A549 (cell line): ENCODE measurements at regions not wholly inside any gene's neighbourhood (a gene's known extent, or its start where the extent isn't known, plus 50 kb on each side); places are given as distances from the start of the nearest gene placed in this dataset.

Source experiments
- BHLHE40 ChIP-seq: IDR thresholded peaks from 2 replicates; pipeline ENCODE4 v1.6.1; 2012; ENCODE audit warnings: low read depth, low read length, inconsistent platforms
- JUNB ChIP-seq: fragments of >200 bp; sonication (Bioruptor Twin); formaldehyde crosslinking; IDR thresholded peaks from 2 replicates; pipeline ENCODE4 v1.6.1; 2016
- KDM1A ChIP-seq: fragments of 200-600 bp; sonication (generic); IDR thresholded peaks from 2 replicates; pipeline ENCODE4 v1.6.1; 2016; ENCODE audit warnings: low read depth, mild to moderate bottlenecking
- MAZ ChIP-seq: fragments of 150-350 bp; IDR thresholded peaks from 2 replicates; pipeline ENCODE4 v1.6.1; 2014; ENCODE audit warnings: antibody characterized with exemption, low read depth, low read length, borderline replicate concordance
- MYC ChIP-seq: IDR thresholded peaks from 2 replicates; pipeline ENCODE4 v1.6.1; 2012; ENCODE audit warnings: mild to moderate bottlenecking, inconsistent platforms, low read length, improper control_type of control experiment, borderline replicate concordance
- NR3C1 ChIP-seq: fragments of >200 bp; sonication (Bioruptor Twin); formaldehyde crosslinking; IDR thresholded peaks from 3 replicates; pipeline ENCODE4 v1.6.1; 2017
- PHF8 ChIP-seq: fragments of 200-600 bp; sonication (generic); IDR thresholded peaks from 2 replicates; pipeline ENCODE4 v1.6.1; 2016; ENCODE audit warnings: low read depth, mild to moderate bottlenecking, antibody characterized with exemption, moderate library complexity, borderline replicate concordance
- POLR2A ChIP-seq: IDR thresholded peaks from 2 replicates; pipeline ENCODE4 v1.6.1; 2012; ENCODE audit warnings: mild to moderate bottlenecking, low read length
- RAD21 ChIP-seq, 2 experiments: fragments of >200 bp in 1 of 2; sonication (Bioruptor Twin) in 1 of 2; formaldehyde crosslinking in 1 of 2; IDR thresholded peaks in 1 of 2; conservative IDR thresholded peaks in 1 of 2; 2 replicates in 1 of 2; 3 replicates in 1 of 2; pipeline ENCODE4 v1.6.1; 2012 to 2018; ENCODE audit warnings: inconsistent platforms in 1 of 2
- TF ChIP-seq, protein P1 (sequence below): fragments of >200 bp; sonication (Bioruptor Twin); formaldehyde crosslinking; IDR thresholded peaks from 3 replicates; pipeline ENCODE4 v1.5.1; 2016
- TF ChIP-seq, protein P2 (sequence below): fragments of 200-600 bp; sonication (generic); IDR thresholded peaks from 2 replicates; pipeline ENCODE4 v1.6.1; 2016; ENCODE audit warnings: antibody characterized with exemption, mild to moderate bottlenecking, moderate library complexity
- TF ChIP-seq, protein P3 (sequence below): fragments of 250-450 bp; sonication (Bioruptor Pico); IDR thresholded peaks from 2 replicates; pipeline ENCODE4 v1.5.0; 2021; ENCODE audit warnings: mild to moderate bottlenecking, moderate library complexity, borderline replicate concordance
- TF ChIP-seq, protein P4 (sequence below): fragments of 150-350 bp; IDR thresholded peaks from 2 replicates; pipeline ENCODE4 v1.6.1; 2014; ENCODE audit warnings: low read depth, mild to moderate bottlenecking, low read length
- TF ChIP-seq, protein P5 (sequence below): IDR thresholded peaks from 2 replicates; pipeline ENCODE4 v1.6.1; 2012; ENCODE audit warnings: low read depth, borderline replicate concordance

DNA sequence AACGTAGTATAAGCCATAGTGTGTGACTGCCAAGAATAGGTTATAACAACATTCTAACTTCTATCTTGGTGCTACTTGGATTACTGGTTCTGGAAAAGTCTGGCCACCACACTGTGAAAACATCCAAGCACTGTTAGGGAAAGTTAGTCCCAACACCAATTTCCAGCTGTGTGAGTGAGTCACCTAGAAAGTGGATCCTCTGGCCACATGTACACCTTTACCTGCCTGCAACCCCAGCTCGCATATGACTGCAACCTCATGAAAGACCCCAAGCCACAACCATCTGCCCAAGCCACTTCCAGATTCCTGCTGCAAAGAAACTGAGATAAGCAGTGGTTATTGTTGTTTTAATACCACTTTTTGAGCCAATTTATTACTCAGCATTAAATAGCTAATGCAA is 404.5 kb downstream of the KCTD12 start:
- TF ChIP-seq, protein P1, sequence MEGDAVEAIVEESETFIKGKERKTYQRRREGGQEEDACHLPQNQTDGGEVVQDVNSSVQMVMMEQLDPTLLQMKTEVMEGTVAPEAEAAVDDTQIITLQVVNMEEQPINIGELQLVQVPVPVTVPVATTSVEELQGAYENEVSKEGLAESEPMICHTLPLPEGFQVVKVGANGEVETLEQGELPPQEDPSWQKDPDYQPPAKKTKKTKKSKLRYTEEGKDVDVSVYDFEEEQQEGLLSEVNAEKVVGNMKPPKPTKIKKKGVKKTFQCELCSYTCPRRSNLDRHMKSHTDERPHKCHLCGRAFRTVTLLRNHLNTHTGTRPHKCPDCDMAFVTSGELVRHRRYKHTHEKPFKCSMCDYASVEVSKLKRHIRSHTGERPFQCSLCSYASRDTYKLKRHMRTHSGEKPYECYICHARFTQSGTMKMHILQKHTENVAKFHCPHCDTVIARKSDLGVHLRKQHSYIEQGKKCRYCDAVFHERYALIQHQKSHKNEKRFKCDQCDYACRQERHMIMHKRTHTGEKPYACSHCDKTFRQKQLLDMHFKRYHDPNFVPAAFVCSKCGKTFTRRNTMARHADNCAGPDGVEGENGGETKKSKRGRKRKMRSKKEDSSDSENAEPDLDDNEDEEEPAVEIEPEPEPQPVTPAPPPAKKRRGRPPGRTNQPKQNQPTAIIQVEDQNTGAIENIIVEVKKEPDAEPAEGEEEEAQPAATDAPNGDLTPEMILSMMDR, result no peak
- TF ChIP-seq MAZ (no peak), KDM1A (no peak), PHF8 (no peak), POLR2A (no peak), JUNB (no peak), MYC (no peak), RAD21 (conservative IDR thresholded peaks at IDR 0.05 in 1 of 2, IDR thresholded peaks at IDR 0.05 in 1 of 2) (no peak), NR3C1 (no peak), BHLHE40 (no peak)
- TF ChIP-seq, protein P2, sequence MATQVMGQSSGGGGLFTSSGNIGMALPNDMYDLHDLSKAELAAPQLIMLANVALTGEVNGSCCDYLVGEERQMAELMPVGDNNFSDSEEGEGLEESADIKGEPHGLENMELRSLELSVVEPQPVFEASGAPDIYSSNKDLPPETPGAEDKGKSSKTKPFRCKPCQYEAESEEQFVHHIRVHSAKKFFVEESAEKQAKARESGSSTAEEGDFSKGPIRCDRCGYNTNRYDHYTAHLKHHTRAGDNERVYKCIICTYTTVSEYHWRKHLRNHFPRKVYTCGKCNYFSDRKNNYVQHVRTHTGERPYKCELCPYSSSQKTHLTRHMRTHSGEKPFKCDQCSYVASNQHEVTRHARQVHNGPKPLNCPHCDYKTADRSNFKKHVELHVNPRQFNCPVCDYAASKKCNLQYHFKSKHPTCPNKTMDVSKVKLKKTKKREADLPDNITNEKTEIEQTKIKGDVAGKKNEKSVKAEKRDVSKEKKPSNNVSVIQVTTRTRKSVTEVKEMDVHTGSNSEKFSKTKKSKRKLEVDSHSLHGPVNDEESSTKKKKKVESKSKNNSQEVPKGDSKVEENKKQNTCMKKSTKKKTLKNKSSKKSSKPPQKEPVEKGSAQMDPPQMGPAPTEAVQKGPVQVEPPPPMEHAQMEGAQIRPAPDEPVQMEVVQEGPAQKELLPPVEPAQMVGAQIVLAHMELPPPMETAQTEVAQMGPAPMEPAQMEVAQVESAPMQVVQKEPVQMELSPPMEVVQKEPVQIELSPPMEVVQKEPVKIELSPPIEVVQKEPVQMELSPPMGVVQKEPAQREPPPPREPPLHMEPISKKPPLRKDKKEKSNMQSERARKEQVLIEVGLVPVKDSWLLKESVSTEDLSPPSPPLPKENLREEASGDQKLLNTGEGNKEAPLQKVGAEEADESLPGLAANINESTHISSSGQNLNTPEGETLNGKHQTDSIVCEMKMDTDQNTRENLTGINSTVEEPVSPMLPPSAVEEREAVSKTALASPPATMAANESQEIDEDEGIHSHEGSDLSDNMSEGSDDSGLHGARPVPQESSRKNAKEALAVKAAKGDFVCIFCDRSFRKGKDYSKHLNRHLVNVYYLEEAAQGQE, result no peak
- TF ChIP-seq, protein P3, sequence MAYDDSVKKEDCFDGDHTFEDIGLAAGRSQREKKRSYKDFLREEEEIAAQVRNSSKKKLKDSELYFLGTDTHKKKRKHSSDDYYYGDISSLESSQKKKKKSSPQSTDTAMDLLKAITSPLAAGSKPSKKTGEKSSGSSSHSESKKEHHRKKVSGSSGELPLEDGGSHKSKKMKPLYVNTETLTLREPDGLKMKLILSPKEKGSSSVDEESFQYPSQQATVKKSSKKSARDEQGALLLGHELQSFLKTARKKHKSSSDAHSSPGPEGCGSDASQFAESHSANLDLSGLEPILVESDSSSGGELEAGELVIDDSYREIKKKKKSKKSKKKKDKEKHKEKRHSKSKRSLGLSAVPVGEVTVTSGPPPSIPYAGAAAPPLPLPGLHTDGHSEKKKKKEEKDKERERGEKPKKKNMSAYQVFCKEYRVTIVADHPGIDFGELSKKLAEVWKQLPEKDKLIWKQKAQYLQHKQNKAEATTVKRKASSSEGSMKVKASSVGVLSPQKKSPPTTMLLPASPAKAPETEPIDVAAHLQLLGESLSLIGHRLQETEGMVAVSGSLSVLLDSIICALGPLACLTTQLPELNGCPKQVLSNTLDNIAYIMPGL, result no peak
- TF ChIP-seq, protein P4, sequence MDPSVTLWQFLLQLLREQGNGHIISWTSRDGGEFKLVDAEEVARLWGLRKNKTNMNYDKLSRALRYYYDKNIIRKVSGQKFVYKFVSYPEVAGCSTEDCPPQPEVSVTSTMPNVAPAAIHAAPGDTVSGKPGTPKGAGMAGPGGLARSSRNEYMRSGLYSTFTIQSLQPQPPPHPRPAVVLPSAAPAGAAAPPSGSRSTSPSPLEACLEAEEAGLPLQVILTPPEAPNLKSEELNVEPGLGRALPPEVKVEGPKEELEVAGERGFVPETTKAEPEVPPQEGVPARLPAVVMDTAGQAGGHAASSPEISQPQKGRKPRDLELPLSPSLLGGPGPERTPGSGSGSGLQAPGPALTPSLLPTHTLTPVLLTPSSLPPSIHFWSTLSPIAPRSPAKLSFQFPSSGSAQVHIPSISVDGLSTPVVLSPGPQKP, result no peak
- TF ChIP-seq, protein P5, sequence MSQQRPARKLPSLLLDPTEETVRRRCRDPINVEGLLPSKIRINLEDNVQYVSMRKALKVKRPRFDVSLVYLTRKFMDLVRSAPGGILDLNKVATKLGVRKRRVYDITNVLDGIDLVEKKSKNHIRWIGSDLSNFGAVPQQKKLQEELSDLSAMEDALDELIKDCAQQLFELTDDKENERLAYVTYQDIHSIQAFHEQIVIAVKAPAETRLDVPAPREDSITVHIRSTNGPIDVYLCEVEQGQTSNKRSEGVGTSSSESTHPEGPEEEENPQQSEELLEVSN, result no peak
